ENCODE measurements at regions not wholly inside any gene's neighbourhood (a gene's known extent, or its start where the extent isn't known, plus 50 kb on each side); places are given as distances from the start of the nearest gene placed in this dataset.

- Histone ChIP-seq H3K4me3 (ENCODE audit: low read length) (no peak overlapping the region), H3K27me3 (ENCODE audit: control insufficient read depth, insufficient read depth, low read length) (no peaks in the 10 kb centered on the region), H3K9me3 (ENCODE audit: control insufficient read depth, insufficient read depth, low read length) (no peaks in the 10 kb centered on the region; the same call in 1 of the 2 replicates), H3K27ac (ENCODE audit: low read length) (no peak overlapping the region), H3K4me1 (ENCODE audit: control insufficient read depth, insufficient read depth, low read length) (no peaks in the 10 kb centered on the region), H3K36me3 (ENCODE audit: control insufficient read depth, insufficient read depth, low read length) (no peaks in the 10 kb centered on the region)
- DNase-seq (ENCODE audit: low read depth, low spot score): no peak
Measured at GRCh38 chr7:50153148-50153547, 60.1 kb upstream of the ZPBP start.

DNA sequence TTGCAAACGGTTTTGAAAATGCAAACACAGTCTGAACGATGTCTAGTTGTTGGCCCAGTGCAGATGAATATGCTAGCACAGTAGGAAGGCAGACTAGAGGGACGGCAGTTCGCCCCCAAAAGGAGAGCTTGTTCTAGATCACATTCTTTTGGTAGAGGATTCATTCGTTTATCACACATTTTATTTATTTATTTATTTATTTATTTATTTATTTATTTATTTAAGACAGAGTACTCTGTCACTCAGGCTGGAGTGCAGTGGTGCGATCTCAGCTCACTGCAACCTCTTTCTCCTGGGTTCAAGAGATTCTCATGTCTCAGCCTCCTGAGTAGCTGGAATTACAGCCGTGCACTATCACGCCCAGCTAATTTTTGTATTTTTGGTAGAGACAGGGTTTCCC is 59.4 kb upstream of the ZPBP start:
- no CpG with 5 or more reads among the region's 8 CpGs for WGBS (ENCODE audit: insufficient coverage, insufficient read length)
- H3K27ac ChIP-seq (ENCODE audit: low read length): no peak overlapping the region
- no peak for DNase-seq (ENCODE audit: low read depth, low spot score)

DNA sequence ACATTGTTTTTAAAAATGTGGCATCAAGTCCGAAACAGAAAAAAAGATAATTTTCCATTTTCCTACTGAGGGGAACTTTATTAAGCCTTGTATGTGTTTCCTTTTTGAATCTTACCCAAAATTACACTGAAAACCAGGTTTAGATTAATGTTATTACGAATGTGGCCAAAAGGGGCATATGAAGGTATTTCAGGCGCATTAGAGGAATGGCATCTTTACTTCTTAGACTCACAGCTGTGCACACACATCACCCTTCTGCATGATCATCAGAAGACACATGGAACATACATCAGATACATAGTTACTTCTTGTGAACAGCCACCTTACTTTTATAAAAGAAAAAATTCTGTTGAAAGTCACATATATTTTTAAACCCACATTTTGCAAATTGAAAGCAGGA is 58.6 kb upstream of the ZPBP start:
- H3K4me3 ChIP-seq (ENCODE audit: low read length): no peak overlapping the region
- DNase-seq (ENCODE audit: low read depth, low spot score): no peak
- H3K36me3 ChIP-seq (ENCODE audit: control insufficient read depth, insufficient read depth, low read length): no peaks in the 10 kb centered on the region
- no peak overlapping the region for H3K27ac ChIP-seq (ENCODE audit: low read length)
- H3K4me1 ChIP-seq (ENCODE audit: control insufficient read depth, insufficient read depth, low read length): no peaks in the 10 kb centered on the region
- H3K9me3 ChIP-seq (ENCODE audit: control insufficient read depth, insufficient read depth, low read length): no peaks in the 10 kb centered on the region; the same call in 1 of the 2 replicates
- WGBS (ENCODE audit: insufficient coverage, insufficient read length): no CpG with 5 or more reads among the region's 3 CpGs
- H3K27me3 ChIP-seq (ENCODE audit: control insufficient read depth, insufficient read depth, low read length): no peaks in the 10 kb centered on the region

More for the DNA sequence above, 59.4 kb upstream of the ZPBP start:
- H3K27me3 ChIP-seq (ENCODE audit: control insufficient read depth, insufficient read depth, low read length): no peaks in the 10 kb centered on the region
- no peaks in the 10 kb centered on the region for H3K4me1 ChIP-seq (ENCODE audit: control insufficient read depth, insufficient read depth, low read length)
- no peaks in the 10 kb centered on the region for H3K36me3 ChIP-seq (ENCODE audit: control insufficient read depth, insufficient read depth, low read length)
- H3K9me3 ChIP-seq (ENCODE audit: control insufficient read depth, insufficient read depth, low read length): no peaks in the 10 kb centered on the region; the same call in 1 of the 2 replicates
- no peak overlapping the region for H3K4me3 ChIP-seq (ENCODE audit: low read length)

- no peak overlapping the region for H3K27ac ChIP-seq (ENCODE audit: low read length)
Measured at GRCh38 chr7:50151001-50151400, 58.0 kb upstream of the ZPBP start.

GRCh38 chr7:50149369-50149768 is 56.3 kb upstream of the ZPBP start:
- Histone ChIP-seq H3K9me3 (ENCODE audit: control insufficient read depth, insufficient read depth, low read length) (no peaks in the 10 kb centered on the region; the same call in 1 of the 2 replicates), H3K4me1 (ENCODE audit: control insufficient read depth, insufficient read depth, low read length) (no peaks in the 10 kb centered on the region), H3K27me3 (ENCODE audit: control insufficient read depth, insufficient read depth, low read length) (no peaks in the 10 kb centered on the region), H3K4me3 (ENCODE audit: low read length) (no peak overlapping the region), H3K27ac (ENCODE audit: low read length) (no peak overlapping the region), H3K36me3 (ENCODE audit: control insufficient read depth, insufficient read depth, low read length) (no peaks in the 10 kb centered on the region)
- DNase-seq (ENCODE audit: low read depth, low spot score): no peak
- WGBS (ENCODE audit: insufficient coverage, insufficient read length): no CpG with 5 or more reads among the region's 2 CpGs

More at GRCh38 chr7:50151001-50151400, 58.0 kb upstream of the ZPBP start:
- Histone ChIP-seq H3K36me3 (ENCODE audit: control insufficient read depth, insufficient read depth, low read length) (no peaks in the 10 kb centered on the region), H3K4me1 (ENCODE audit: control insufficient read depth, insufficient read depth, low read length) (no peaks in the 10 kb centered on the region), H3K9me3 (ENCODE audit: control insufficient read depth, insufficient read depth, low read length) (no peaks in the 10 kb centered on the region; the same call in 1 of the 2 replicates), H3K4me3 (ENCODE audit: low read length) (no peak overlapping the region), H3K27me3 (ENCODE audit: control insufficient read depth, insufficient read depth, low read length) (no peaks in the 10 kb centered on the region)
- no peak for DNase-seq (ENCODE audit: low read depth, low spot score)
- no CpG with 5 or more reads among the region's 2 CpGs for WGBS (ENCODE audit: insufficient coverage, insufficient read length)

GRCh38 chr7:50147951-50148808 is 55.1 kb upstream of the ZPBP start:
- Histone ChIP-seq H3K36me3 (ENCODE audit: control insufficient read depth, insufficient read depth, low read length) (no peaks in the 10 kb centered on the region), H3K27me3 (ENCODE audit: control insufficient read depth, insufficient read depth, low read length) (no peaks in the 10 kb centered on the region), H3K4me3 (ENCODE audit: low read length) (no peak overlapping the region), H3K27ac (ENCODE audit: low read length) (no peak overlapping the region), H3K4me1 (ENCODE audit: control insufficient read depth, insufficient read depth, low read length) (no peaks in the 10 kb centered on the region), H3K9me3 (ENCODE audit: control insufficient read depth, insufficient read depth, low read length) (no peaks in the 10 kb centered on the region; the same call in 1 of the 2 replicates)
- no CpG with 5 or more reads among the region's 6 CpGs for WGBS (ENCODE audit: insufficient coverage, insufficient read length)
- no peak for DNase-seq (ENCODE audit: low read depth, low spot score)

- no peak for DNase-seq (ENCODE audit: low read depth, low spot score)
- no peaks in the 10 kb centered on the region for H3K4me1 ChIP-seq (ENCODE audit: control insufficient read depth, insufficient read depth, low read length)
- H3K27me3 ChIP-seq (ENCODE audit: control insufficient read depth, insufficient read depth, low read length): no peaks in the 10 kb centered on the region
- WGBS (ENCODE audit: insufficient coverage, insufficient read length): no CpG with 5 or more reads among the region's 3 CpGs
- no peak overlapping the region for H3K27ac ChIP-seq (ENCODE audit: low read length)
- no peak overlapping the region for H3K4me3 ChIP-seq (ENCODE audit: low read length)
- no peaks in the 10 kb centered on the region for H3K36me3 ChIP-seq (ENCODE audit: control insufficient read depth, insufficient read depth, low read length)
- no peaks in the 10 kb centered on the region for H3K9me3 ChIP-seq (ENCODE audit: control insufficient read depth, insufficient read depth, low read length)
Measured at GRCh38 chr7:50146692-50147091, 53.6 kb upstream of the ZPBP start.

DNA sequence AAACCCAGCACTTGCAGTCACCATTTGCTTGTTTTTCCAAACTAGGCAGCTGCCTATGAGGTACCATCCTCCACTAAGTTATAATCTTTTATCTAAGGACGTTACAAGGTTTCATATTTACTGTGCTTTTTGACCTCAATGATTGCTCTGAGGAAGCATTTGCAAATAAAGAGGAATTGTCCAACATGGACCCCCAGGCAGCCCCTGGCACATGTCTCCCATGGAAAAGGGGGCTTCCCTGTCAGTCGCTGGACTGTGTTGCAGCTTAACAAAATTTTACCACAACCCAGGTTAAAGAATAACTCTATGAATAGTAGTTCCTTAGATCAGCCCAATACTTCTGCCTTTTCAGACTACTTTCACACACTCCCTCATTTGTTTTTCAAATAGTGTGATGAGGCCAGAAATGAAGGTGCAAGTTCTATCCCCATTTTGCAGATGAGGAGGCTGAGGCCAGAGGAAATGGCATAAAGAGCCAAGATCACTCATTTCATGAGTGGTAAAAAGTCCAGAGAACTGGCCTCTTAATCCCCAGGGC is 52.8 kb upstream of the ZPBP start:
- Histone ChIP-seq H3K9me3 (ENCODE audit: control insufficient read depth, insufficient read depth, low read length) (no peaks in the 10 kb centered on the region), H3K4me1 (ENCODE audit: control insufficient read depth, insufficient read depth, low read length) (no peaks in the 10 kb centered on the region), H3K4me3 (ENCODE audit: low read length) (no peak overlapping the region), H3K27me3 (ENCODE audit: control insufficient read depth, insufficient read depth, low read length) (no peaks in the 10 kb centered on the region), H3K36me3 (ENCODE audit: control insufficient read depth, insufficient read depth, low read length) (no peaks in the 10 kb centered on the region), H3K27ac (ENCODE audit: low read length) (no peak overlapping the region)
- no CpG with 5 or more reads among the region's 2 CpGs for WGBS (ENCODE audit: insufficient coverage, insufficient read length)
- no peak for DNase-seq (ENCODE audit: low read depth, low spot score)

- no CpG with 5 or more reads among the region's 2 CpGs for WGBS (ENCODE audit: insufficient coverage, insufficient read length)
- Histone ChIP-seq H3K4me3 (ENCODE audit: low read length) (no peak overlapping the region), H3K36me3 (ENCODE audit: control insufficient read depth, insufficient read depth, low read length) (no peaks in the 10 kb centered on the region), H3K27me3 (ENCODE audit: control insufficient read depth, insufficient read depth, low read length) (no peaks in the 10 kb centered on the region), H3K4me1 (ENCODE audit: control insufficient read depth, insufficient read depth, low read length) (no peaks in the 10 kb centered on the region), H3K27ac (ENCODE audit: low read length) (no peak overlapping the region), H3K9me3 (ENCODE audit: control insufficient read depth, insufficient read depth, low read length) (no peaks in the 10 kb centered on the region)
- DNase-seq (ENCODE audit: low read depth, low spot score): no peak
Measured at GRCh38 chr7:50145226-50145625, 52.2 kb upstream of the ZPBP start.
